GM23338 (cell line): ENCODE measurements at regions not wholly inside any gene's neighbourhood (a gene's known extent, or its start where the extent isn't known, plus 50 kb on each side); places are given as distances from the start of the nearest gene placed in this dataset.

Experiments
- ATAC-seq: fragments of 200-7000 bp; cut with Tn5 transposase; 3 replicates; pipeline ENCODE4 v1.9.1; 2020
- DNase-seq: peaks from one replicate; pipeline ENCODE4 v3.0.0-alpha.2; 2015; ENCODE audit warnings: low spot score
- H2AFZ ChIP-seq: fragments of 200-600 bp; sonication (generic); 2 replicates; pipeline ENCODE4 v1.8.0; 2016; ENCODE audit warnings: antibody characterized with exemption, mild to moderate bottlenecking, moderate library complexity
- H3F3A ChIP-seq: fragments of 200-600 bp; sonication (generic); replicated peaks from 2 replicates; pipeline ENCODE4 v1.8.0; 2017; ENCODE audit warnings: antibody characterized with exemption, mixed run types, low read depth
- H3K27ac ChIP-seq: fragments of 200-600 bp; sonication (generic); 2 replicates; pipeline ENCODE4 v1.6.1; 2016; ENCODE audit warnings: low read depth
- H3K27me3 ChIP-seq: fragments of 200-600 bp; sonication (generic); 2 replicates; pipeline ENCODE4 v1.8.0; 2016; ENCODE audit warnings: mild to moderate bottlenecking, mixed run types, moderate library complexity; ENCODE audit not compliant: insufficient read depth
- H3K36me3 ChIP-seq: fragments of 200-600 bp; sonication (generic); 2 replicates; pipeline ENCODE4 v1.8.0; 2016; ENCODE audit warnings: mild to moderate bottlenecking; ENCODE audit not compliant: insufficient read depth
- H3K4me1 ChIP-seq: fragments of 200-600 bp; sonication (generic); 2 replicates; pipeline ENCODE4 v1.8.0; 2016; ENCODE audit warnings: mild to moderate bottlenecking, moderate library complexity; ENCODE audit not compliant: insufficient read depth
- H3K4me2 ChIP-seq: fragments of 200-600 bp; sonication (generic); 2 replicates; pipeline ENCODE4 v1.7.1; 2017; ENCODE audit warnings: mixed run types
- H3K4me3 ChIP-seq: fragments of 200-600 bp; sonication (generic); 2 replicates; pipeline ENCODE4 v1.6.1; 2016; ENCODE audit warnings: mixed run types
- H3K79me2 ChIP-seq: fragments of 200-600 bp; sonication (generic); replicated peaks from 2 replicates; pipeline ENCODE4 v1.8.0; 2017; ENCODE audit warnings: mild to moderate bottlenecking; ENCODE audit not compliant: insufficient read depth
- H3K9me2 ChIP-seq: fragments of 200-600 bp; sonication (generic); 2 replicates; pipeline ENCODE4 v1.8.0; 2017; ENCODE audit not compliant: insufficient read depth
- H4K20me1 ChIP-seq: fragments of 200-600 bp; sonication (generic); replicated peaks from 2 replicates; pipeline ENCODE4 v1.8.0; 2017; ENCODE audit warnings: mild to moderate bottlenecking; ENCODE audit not compliant: insufficient read depth
- H3K27ac Mint-ChIP-seq: 2 replicates; pipeline ENCODE4 v1.8.0; 2020; ENCODE audit warnings: inconsistent platforms, mild to moderate bottlenecking, moderate library complexity, mixed read lengths
- H3K27me3 Mint-ChIP-seq: 3 replicates; pipeline ENCODE4 v1.8.0; 2022; ENCODE audit warnings: low read depth, mild to moderate bottlenecking, moderate library complexity, mixed read lengths, inconsistent platforms; ENCODE audit not compliant: insufficient read depth, poor library complexity
- H3K36me3 Mint-ChIP-seq: 3 replicates; pipeline ENCODE4 v1.8.0; 2021; ENCODE audit warnings: low read depth, mild to moderate bottlenecking, inconsistent platforms, moderate library complexity, mixed read lengths
- H3K4me1 Mint-ChIP-seq: 3 replicates; pipeline ENCODE4 v1.8.0; 2020; ENCODE audit warnings: mild to moderate bottlenecking, inconsistent platforms, mixed read lengths
- H3K4me3 Mint-ChIP-seq: 3 replicates; pipeline ENCODE4 v1.8.0; 2021; ENCODE audit warnings: moderate library complexity, mild to moderate bottlenecking, inconsistent platforms, mixed read lengths
- H3K9me3 Mint-ChIP-seq: 3 replicates; pipeline ENCODE4 v1.8.0; 2020; ENCODE audit warnings: moderate library complexity, mild to moderate bottlenecking, inconsistent platforms, mixed read lengths
- CREB1 ChIP-seq: fragments of 250-450 bp; sonication (Bioruptor Pico); IDR thresholded peaks from 2 replicates; pipeline ENCODE4 v1.5.0; 2020; ENCODE audit warnings: low read depth, mild to moderate bottlenecking, moderate library complexity
- EZH2 ChIP-seq: fragments of 200-600 bp; sonication (generic); IDR thresholded peaks from one replicate; pipeline ENCODE4 v1.8.0; 2017; ENCODE audit warnings: antibody characterized with exemption, mild to moderate bottlenecking, low read depth; ENCODE audit not compliant: unreplicated experiment
- JUNB ChIP-seq: IDR thresholded peaks from one replicate; pipeline ENCODE4 v1.6.1; 2016; ENCODE audit warnings: antibody characterized with exemption; ENCODE audit not compliant: unreplicated experiment
- POLR2AphosphoS5 ChIP-seq: IDR thresholded peaks from 2 replicates; pipeline ENCODE4 v1.6.1; 2016; ENCODE audit warnings: antibody characterized with exemption, low read depth
- ZNF114 ChIP-seq: fragments of 250-450 bp; sonication (Bioruptor Pico); IDR thresholded peaks from 2 replicates; pipeline ENCODE4 v1.5.0; 2020; ENCODE audit warnings: mild to moderate bottlenecking, moderate library complexity
- ZNF331 ChIP-seq: fragments of 250-450 bp; sonication (Bioruptor Pico); IDR thresholded peaks from 2 replicates; pipeline ENCODE4 v1.5.0; 2020; ENCODE audit warnings: low read depth, mild to moderate bottlenecking, moderate library complexity
- TF ChIP-seq, protein P1 (sequence below): fragments of 250-450 bp; sonication (Bioruptor Pico); IDR thresholded peaks from 2 replicates; pipeline ENCODE4 v1.5.0; 2020; ENCODE audit warnings: mild to moderate bottlenecking, moderate library complexity
- TF ChIP-seq, protein P2 (sequence below): IDR thresholded peaks from 2 replicates; pipeline ENCODE4 v1.6.1; 2016; ENCODE audit warnings: antibody characterized with exemption
- TF ChIP-seq, protein P3 (sequence below), 2 experiments: fragments of 200-600 bp in 1 of 2; sonication (generic) in 1 of 2; conservative IDR thresholded peaks; 2 replicates each; pipeline versions ENCODE4 v1.5.1 to v1.6.1; 2016 to 2017; ENCODE audit warnings: antibody characterized with exemption in 2 of 2, low read depth in 2 of 2, mild to moderate bottlenecking in 2 of 2, moderate library complexity in 1 of 2

DNA sequence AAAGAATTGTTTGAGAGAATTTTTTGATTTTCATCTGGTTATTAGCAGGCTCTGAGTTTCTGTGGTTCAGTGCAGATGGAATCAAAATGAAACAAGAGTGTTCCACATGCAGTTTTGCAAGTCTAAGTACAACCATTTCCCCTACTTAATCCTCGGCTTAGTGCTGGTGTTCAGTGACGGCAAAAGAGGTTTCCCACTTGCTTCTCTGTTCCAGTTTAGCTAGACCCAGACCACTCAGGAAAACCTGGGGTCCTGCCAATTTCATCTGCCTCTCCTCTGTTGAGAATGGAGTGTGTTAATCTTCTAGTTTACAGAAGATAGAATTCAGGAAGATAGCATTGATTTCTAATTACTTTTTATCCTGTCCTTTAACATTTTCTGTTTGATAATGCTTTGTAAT is 996.2 kb upstream of the FANCL start:
- DNase-seq, result no peak
- no peak for ATAC-seq
- H3K4me3 ChIP-seq, result no peak overlapping the region
- Mint-ChIP-seq H3K9me3 (no peaks in the 10 kb centered on the region), H3K4me1 (peaks cover 4% of the 10 kb centered on the region; the same call in 2 of the 3 replicates), H3K27me3 (no peaks in the 10 kb centered on the region), H3K4me3 (no peak overlapping the region), H3K36me3 (no peaks in the 10 kb centered on the region), H3K27ac (no peak overlapping the region; the same call in 1 of the 2 replicates)
- no peak overlapping the region for H3K27ac ChIP-seq
- no peak overlapping the region for H3K4me2 ChIP-seq
- peak overlapping the region; percentile 69 for H2AFZ ChIP-seq
- H3K36me3 ChIP-seq, result no peaks in the 10 kb centered on the region
- no peaks in the 10 kb centered on the region for H3K27me3 ChIP-seq
- H3K4me1 ChIP-seq, result peaks cover 8% of the 10 kb centered on the region; the same call in 1 of the 2 replicates
- H3K9me2 ChIP-seq, result no peaks in the 10 kb centered on the region
- no peaks in the 10 kb centered on the region for H3F3A ChIP-seq
- TF ChIP-seq ZNF331, result no peak
- TF ChIP-seq, protein P1, sequence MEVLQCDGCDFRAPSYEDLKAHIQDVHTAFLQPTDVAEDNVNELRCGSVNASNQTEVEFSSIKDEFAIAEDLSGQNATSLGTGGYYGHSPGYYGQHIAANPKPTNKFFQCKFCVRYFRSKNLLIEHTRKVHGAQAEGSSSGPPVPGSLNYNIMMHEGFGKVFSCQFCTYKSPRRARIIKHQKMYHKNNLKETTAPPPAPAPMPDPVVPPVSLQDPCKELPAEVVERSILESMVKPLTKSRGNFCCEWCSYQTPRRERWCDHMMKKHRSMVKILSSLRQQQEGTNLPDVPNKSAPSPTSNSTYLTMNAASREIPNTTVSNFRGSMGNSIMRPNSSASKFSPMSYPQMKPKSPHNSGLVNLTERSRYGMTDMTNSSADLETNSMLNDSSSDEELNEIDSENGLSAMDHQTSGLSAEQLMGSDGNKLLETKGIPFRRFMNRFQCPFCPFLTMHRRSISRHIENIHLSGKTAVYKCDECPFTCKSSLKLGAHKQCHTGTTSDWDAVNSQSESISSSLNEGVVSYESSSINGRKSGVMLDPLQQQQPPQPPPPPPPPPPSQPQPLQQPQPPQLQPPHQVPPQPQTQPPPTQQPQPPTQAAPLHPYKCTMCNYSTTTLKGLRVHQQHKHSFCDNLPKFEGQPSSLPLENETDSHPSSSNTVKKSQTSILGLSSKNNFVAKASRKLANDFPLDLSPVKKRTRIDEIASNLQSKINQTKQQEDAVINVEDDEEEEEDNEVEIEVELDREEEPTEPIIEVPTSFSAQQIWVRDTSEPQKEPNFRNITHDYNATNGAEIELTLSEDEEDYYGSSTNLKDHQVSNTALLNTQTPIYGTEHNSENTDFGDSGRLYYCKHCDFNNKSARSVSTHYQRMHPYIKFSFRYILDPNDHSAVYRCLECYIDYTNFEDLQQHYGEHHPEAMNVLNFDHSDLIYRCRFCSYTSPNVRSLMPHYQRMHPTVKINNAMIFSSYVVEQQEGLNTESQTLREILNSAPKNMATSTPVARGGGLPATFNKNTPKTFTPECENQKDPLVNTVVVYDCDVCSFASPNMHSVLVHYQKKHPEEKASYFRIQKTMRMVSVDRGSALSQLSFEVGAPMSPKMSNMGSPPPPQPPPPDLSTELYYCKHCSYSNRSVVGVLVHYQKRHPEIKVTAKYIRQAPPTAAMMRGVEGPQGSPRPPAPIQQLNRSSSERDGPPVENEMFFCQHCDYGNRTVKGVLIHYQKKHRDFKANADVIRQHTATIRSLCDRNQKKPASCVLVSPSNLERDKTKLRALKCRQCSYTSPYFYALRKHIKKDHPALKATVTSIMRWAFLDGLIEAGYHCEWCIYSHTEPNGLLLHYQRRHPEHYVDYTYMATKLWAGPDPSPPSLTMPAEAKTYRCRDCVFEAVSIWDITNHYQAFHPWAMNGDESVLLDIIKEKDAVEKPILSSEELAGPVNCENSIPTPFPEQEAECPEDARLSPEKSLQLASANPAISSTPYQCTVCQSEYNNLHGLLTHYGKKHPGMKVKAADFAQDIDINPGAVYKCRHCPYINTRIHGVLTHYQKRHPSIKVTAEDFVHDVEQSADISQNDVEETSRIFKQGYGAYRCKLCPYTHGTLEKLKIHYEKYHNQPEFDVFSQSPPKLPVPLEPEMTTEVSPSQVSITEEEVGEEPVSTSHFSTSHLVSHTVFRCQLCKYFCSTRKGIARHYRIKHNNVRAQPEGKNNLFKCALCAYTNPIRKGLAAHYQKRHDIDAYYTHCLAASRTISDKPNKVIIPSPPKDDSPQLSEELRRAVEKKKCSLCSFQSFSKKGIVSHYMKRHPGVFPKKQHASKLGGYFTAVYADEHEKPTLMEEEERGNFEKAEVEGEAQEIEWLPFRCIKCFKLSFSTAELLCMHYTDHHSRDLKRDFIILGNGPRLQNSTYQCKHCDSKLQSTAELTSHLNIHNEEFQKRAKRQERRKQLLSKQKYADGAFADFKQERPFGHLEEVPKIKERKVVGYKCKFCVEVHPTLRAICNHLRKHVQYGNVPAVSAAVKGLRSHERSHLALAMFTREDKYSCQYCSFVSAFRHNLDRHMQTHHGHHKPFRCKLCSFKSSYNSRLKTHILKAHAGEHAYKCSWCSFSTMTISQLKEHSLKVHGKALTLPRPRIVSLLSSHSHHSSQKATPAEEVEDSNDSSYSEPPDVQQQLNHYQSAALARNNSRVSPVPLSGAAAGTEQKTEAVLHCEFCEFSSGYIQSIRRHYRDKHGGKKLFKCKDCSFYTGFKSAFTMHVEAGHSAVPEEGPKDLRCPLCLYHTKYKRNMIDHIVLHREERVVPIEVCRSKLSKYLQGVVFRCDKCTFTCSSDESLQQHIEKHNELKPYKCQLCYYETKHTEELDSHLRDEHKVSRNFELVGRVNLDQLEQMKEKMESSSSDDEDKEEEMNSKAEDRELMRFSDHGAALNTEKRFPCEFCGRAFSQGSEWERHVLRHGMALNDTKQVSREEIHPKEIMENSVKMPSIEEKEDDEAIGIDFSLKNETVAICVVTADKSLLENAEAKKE (CRISPR knock-in tag), result no peak
- TF ChIP-seq ZNF114 (CRISPR knock-in tag), result no peak
- TF ChIP-seq, protein P2, sequence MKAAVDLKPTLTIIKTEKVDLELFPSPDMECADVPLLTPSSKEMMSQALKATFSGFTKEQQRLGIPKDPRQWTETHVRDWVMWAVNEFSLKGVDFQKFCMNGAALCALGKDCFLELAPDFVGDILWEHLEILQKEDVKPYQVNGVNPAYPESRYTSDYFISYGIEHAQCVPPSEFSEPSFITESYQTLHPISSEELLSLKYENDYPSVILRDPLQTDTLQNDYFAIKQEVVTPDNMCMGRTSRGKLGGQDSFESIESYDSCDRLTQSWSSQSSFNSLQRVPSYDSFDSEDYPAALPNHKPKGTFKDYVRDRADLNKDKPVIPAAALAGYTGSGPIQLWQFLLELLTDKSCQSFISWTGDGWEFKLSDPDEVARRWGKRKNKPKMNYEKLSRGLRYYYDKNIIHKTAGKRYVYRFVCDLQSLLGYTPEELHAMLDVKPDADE, result no peak
- TF ChIP-seq EZH2, result no peak
- no peak for TF ChIP-seq CREB1 (CRISPR knock-in tag)
- TF ChIP-seq POLR2AphosphoS5, result no peak
- TF ChIP-seq JUNB, result no peak
- TF ChIP-seq, protein P3, sequence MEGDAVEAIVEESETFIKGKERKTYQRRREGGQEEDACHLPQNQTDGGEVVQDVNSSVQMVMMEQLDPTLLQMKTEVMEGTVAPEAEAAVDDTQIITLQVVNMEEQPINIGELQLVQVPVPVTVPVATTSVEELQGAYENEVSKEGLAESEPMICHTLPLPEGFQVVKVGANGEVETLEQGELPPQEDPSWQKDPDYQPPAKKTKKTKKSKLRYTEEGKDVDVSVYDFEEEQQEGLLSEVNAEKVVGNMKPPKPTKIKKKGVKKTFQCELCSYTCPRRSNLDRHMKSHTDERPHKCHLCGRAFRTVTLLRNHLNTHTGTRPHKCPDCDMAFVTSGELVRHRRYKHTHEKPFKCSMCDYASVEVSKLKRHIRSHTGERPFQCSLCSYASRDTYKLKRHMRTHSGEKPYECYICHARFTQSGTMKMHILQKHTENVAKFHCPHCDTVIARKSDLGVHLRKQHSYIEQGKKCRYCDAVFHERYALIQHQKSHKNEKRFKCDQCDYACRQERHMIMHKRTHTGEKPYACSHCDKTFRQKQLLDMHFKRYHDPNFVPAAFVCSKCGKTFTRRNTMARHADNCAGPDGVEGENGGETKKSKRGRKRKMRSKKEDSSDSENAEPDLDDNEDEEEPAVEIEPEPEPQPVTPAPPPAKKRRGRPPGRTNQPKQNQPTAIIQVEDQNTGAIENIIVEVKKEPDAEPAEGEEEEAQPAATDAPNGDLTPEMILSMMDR (conservative IDR thresholded peaks at IDR 0.05; ENCODE audit: low read depth in 2 of 2), result no peak
- no peaks in the 10 kb centered on the region for H4K20me1 ChIP-seq
- no peaks in the 10 kb centered on the region for H3K79me2 ChIP-seq
